Thoracic aorta (tissue), 2 donors: ENCODE measurements at regions not wholly inside any gene's neighbourhood (a gene's known extent, or its start where the extent isn't known, plus 50 kb on each side); places are given as distances from the start of the nearest gene placed in this dataset.

Experiments
- ATAC-seq: fragments of 150-250 bp; one replicate; pipeline ENCODE4 v1.8.0; 2017; ENCODE audit warnings: low read depth; ENCODE audit not compliant: insufficient number of reproducible peaks, low FRiP score
- DNase-seq: peaks from one replicate; pipeline ENCODE4 v3.0.0-alpha.2; 2020; ENCODE audit warnings: low spot score
- H3K27ac ChIP-seq, 2 donors: fragments of 200-600 bp; sonication (generic); 1 replicate in 1 of 2; 2 replicates in 1 of 2; pipeline ENCODE4 v1.5.1; 2016; ENCODE audit warnings: mild to moderate bottlenecking in 2 of 2, moderate library complexity in 2 of 2
- H3K27me3 ChIP-seq: fragments of 200-600 bp; sonication (generic); replicated peaks from 2 replicates; pipeline ENCODE4 v1.6.0; 2016; ENCODE audit warnings: mild to moderate bottlenecking; ENCODE audit not compliant: insufficient read depth
- H3K36me3 ChIP-seq: fragments of 200-600 bp; sonication (generic); one replicate; pipeline ENCODE4 v1.5.1; 2016
- H3K4me1 ChIP-seq, 2 donors: fragments of 200-600 bp; sonication (generic); 1 replicate in 1 of 2; 2 replicates in 1 of 2; pipeline versions ENCODE4 v1.5.1 to v1.6.0; 2016; ENCODE audit warnings: low read depth in 2 of 2, mild to moderate bottlenecking in 1 of 2; ENCODE audit not compliant: control insufficient read depth in 1 of 2
- H3K4me3 ChIP-seq: fragments of 200-600 bp; sonication (generic); 2 replicates; pipeline ENCODE4 v1.5.1; 2016; ENCODE audit warnings: mild to moderate bottlenecking
- H3K9me3 ChIP-seq: fragments of 200-600 bp; sonication (generic); 2 replicates; pipeline ENCODE4 v1.5.1; 2016
- TF ChIP-seq, protein P1 (sequence below): fragments of 200-600 bp; sonication (generic); IDR thresholded peaks from one replicate; pipeline ENCODE4 v1.5.1; 2019; ENCODE audit warnings: antibody characterized with exemption

DNA sequence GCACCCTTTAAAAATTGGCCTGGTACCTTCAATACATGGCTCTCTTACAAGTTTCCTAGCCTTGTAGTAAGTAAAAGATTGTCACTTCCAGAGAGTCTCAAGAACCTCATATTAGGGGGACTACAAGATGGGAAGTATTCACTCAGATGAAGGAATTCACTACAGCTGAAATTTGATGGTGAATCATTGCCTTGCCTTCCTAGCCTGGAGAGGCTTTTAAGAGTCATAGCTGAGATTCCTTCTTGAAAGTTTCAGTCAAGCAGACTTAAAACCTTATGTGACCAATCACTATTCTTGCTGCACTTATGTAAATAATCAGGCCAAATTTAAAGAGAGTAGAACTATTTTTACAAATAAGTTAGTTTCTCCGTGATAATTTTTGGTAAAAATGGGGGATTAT is 451.6 kb downstream of the TRHDE start:
- DNase-seq (no peak), ATAC-seq (no peak)
- no peak overlapping the region for H3K27ac ChIP-seq
- H3K36me3 ChIP-seq = no peaks in the 10 kb centered on the region
- no peaks in the 10 kb centered on the region for H3K27me3 ChIP-seq
- TF ChIP-seq, protein P1, sequence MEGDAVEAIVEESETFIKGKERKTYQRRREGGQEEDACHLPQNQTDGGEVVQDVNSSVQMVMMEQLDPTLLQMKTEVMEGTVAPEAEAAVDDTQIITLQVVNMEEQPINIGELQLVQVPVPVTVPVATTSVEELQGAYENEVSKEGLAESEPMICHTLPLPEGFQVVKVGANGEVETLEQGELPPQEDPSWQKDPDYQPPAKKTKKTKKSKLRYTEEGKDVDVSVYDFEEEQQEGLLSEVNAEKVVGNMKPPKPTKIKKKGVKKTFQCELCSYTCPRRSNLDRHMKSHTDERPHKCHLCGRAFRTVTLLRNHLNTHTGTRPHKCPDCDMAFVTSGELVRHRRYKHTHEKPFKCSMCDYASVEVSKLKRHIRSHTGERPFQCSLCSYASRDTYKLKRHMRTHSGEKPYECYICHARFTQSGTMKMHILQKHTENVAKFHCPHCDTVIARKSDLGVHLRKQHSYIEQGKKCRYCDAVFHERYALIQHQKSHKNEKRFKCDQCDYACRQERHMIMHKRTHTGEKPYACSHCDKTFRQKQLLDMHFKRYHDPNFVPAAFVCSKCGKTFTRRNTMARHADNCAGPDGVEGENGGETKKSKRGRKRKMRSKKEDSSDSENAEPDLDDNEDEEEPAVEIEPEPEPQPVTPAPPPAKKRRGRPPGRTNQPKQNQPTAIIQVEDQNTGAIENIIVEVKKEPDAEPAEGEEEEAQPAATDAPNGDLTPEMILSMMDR = no peak
- no peaks in the 10 kb centered on the region for H3K9me3 ChIP-seq
- H3K4me1 ChIP-seq = no peaks in the 10 kb centered on the region
- H3K4me3 ChIP-seq = no peak overlapping the region

DNA sequence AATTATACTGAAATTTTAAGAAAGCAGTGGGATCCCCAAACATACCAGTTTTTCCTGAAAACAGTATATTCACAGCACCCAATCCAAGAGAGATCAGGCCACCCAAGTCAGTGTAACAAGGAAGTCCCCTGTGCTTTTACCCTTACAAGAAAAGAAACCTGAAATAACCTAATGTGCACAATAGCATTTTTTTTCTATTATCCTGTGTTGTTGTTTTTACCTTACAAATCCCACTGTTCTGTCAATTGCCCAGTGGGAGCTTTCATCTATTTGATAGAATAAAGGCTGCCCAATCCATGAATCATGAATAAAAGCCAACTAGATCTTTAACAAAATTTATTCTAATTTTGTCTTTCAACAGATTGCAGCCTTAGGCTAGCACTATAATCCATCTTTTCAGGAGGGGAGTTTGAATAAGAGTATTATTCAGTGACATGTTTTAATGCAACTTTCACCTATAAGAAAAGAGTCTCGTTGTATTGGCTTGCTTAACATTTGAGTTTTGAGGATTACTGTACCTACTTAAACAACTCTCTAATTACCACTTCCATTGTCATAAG is 457.4 kb downstream of the TRHDE start:
- DNase-seq = no peak
- Histone ChIP-seq H3K27me3 (no peaks in the 10 kb centered on the region), H3K9me3 (no peaks in the 10 kb centered on the region), H3K4me1 (no peaks in the 10 kb centered on the region), H3K36me3 (no peaks in the 10 kb centered on the region), H3K27ac (no peak overlapping the region), H3K4me3 (no peak overlapping the region)
- ATAC-seq = no peak
- TF ChIP-seq, protein P1 = no peak

DNA sequence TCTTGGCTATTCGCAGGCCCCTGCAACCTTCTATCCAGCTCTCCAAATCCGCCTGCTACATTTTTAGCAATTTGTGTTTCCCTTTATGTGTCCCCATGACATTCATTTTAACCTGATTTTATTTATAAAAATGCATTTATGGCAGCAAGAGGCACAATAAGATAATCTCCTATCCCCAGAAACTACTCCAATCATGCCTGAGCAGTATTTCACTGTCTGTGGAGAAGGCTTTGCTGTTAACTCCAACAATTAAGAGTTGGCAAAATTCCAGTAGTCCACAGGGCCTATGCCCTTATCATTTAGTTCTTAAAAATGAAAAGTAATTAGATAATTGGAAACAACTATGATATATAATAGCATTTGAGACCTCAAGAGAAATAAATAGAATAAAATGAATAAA is 462.4 kb downstream of the TRHDE start:
- Histone ChIP-seq H3K27me3 (no peaks in the 10 kb centered on the region), H3K36me3 (no peaks in the 10 kb centered on the region), H3K4me3 (no peak overlapping the region), H3K9me3 (no peaks in the 10 kb centered on the region), H3K27ac (no peak overlapping the region), H3K4me1 (no peaks in the 10 kb centered on the region)
- TF ChIP-seq, protein P1 = no peak
- DNase-seq (no peak), ATAC-seq (no peak)

DNA sequence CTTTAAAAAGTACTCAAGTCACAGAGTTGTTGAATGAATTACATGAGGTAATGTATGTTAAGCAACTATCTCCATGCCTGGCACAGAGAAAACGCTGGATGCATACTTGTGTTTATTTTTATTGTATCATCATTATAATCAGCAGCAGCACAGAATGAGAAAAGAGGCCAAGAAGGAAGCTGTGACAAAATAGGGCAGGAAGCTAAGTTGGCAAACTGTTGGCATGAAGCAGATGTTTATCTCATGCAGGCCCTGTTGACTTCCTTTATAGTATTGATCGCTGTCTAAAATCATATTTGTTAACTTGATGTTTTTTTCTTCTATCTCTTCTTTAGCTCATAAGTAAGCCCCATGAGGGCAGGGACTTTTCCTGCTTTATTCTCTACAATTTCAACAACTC is 466.6 kb downstream of the TRHDE start:
- H3K4me3 ChIP-seq = no peak overlapping the region
- no peak overlapping the region for H3K27ac ChIP-seq
- H3K27me3 ChIP-seq = no peaks in the 10 kb centered on the region
- TF ChIP-seq, protein P1 = no peak
- DNase-seq (no peak), ATAC-seq (no peak)
- no peaks in the 10 kb centered on the region for H3K4me1 ChIP-seq
- H3K9me3 ChIP-seq = peaks cover 11% of the 10 kb centered on the region
- no peaks in the 10 kb centered on the region for H3K36me3 ChIP-seq

DNA sequence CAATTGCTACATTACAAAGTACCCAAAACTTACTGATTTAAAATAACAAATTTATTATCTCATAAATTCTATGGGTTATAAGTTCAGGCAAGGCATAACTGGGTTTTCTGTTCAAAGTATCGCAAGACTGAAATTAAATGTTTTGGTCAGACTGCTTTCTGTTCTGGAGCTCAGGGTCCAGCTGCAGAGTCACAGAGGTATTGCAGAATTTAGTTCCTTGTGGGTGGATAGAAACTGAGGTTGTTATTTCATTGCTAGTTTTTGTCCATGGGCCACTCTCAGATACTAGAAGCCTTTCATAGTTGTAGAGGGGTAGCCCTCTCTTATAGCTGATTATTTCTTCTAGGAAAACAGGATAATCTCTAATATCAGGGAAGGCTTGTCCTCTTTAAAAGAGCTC is 467.9 kb downstream of the TRHDE start:
- Histone ChIP-seq H3K36me3 (no peaks in the 10 kb centered on the region), H3K27me3 (no peaks in the 10 kb centered on the region), H3K4me1 (no peaks in the 10 kb centered on the region), H3K27ac (no peak overlapping the region), H3K4me3 (no peak overlapping the region), H3K9me3 (peaks cover 11% of the 10 kb centered on the region)
- ATAC-seq (no peak), DNase-seq (no peak)
- TF ChIP-seq, protein P1 = no peak
